ENCODE measurements at regions not wholly inside any gene's neighbourhood (a gene's known extent, or its start where the extent isn't known, plus 50 kb on each side); places are given as distances from the start of the nearest gene placed in this dataset.

DNA sequence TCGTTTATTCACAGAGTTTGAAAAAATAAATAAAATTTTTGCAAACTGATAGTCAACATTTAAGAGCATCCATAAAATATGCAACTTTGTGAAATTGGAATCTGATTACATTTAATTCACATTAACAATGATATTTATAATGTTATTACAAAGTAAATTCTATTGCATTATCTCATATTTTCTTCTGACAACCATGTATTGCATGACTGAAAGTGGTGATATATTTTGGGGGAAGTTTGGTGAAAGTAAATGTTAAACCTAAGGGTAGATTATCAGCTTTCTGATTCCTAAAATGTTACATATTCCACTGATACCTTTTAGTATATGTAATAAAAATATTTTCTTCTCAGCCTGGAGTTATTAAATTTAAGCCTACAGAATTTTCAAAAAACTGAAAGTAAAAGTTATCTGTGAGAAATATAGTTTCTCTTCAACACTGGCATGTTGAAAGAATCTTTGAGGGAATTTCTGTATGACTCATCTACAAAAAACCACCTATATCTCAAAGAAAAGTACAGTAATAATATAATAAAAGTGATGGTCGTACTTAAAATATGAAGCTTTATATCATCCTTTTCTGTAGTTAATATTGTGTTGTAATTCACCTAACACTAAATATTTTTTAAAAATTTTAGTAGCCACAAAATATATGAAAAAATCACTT lies 1179.6 kb upstream of the PCDH7 start:
- Histone ChIP-seq H3K4me2 (no peak overlapping the region), H3K4me1 (ENCODE audit: insufficient read depth) (no peaks in the 10 kb centered on the region), H3K9me3 (ENCODE audit: low read depth) (no peaks in the 10 kb centered on the region), H3K36me3 (replicated peaks; ENCODE audit: insufficient read depth, low read depth) (no peaks in the 10 kb centered on the region), H3K9me2 (replicated peaks; ENCODE audit: insufficient read depth) (no peaks in the 10 kb centered on the region), H4K20me1 (ENCODE audit: insufficient read depth, poor library complexity, severe bottlenecking) (no peaks in the 10 kb centered on the region), H2AFZ (no peak overlapping the region), H3K27ac (no peak overlapping the region), H3K4me3 (no peak overlapping the region), H3K79me2 (no peaks in the 10 kb centered on the region), H3K27me3 (no peaks in the 10 kb centered on the region)
- no peak for DNase-seq (ENCODE audit: low spot score)
- WGBS (ENCODE audit: low lambda C conversion rate, missing lambda C conversion rate) = 82% methylated on average over 2 of the region's 2 CpGs
- TF ChIP-seq, protein P1, sequence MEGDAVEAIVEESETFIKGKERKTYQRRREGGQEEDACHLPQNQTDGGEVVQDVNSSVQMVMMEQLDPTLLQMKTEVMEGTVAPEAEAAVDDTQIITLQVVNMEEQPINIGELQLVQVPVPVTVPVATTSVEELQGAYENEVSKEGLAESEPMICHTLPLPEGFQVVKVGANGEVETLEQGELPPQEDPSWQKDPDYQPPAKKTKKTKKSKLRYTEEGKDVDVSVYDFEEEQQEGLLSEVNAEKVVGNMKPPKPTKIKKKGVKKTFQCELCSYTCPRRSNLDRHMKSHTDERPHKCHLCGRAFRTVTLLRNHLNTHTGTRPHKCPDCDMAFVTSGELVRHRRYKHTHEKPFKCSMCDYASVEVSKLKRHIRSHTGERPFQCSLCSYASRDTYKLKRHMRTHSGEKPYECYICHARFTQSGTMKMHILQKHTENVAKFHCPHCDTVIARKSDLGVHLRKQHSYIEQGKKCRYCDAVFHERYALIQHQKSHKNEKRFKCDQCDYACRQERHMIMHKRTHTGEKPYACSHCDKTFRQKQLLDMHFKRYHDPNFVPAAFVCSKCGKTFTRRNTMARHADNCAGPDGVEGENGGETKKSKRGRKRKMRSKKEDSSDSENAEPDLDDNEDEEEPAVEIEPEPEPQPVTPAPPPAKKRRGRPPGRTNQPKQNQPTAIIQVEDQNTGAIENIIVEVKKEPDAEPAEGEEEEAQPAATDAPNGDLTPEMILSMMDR (IDR thresholded peaks at IDR 0.05; ENCODE audit: poor library complexity) = no peak
- no peak for TF ChIP-seq EZH2phosphoT487 (IDR thresholded peaks at IDR 0.05; ENCODE audit: low read depth, severe bottlenecking, unreplicated experiment)

DNA sequence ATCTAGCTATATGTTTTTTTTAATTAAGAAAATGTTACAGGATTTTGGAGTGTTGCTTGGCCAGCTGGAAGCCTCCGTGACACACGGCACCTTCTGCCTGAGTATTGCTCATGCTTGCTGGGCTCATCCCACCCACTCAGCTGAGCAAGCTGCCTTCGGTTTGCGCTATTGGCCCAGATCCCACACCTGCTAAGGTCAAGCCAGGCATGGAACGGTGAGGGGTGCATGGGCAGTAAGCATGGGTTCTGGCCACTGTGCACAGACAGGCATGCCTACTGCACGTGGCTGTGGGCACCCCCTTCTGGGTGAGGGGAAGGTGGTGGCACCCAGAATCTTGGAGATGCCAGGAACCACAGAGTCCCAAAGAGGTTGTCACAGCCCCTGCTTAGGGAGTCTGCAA lies 1178.4 kb upstream of the PCDH7 start:
- Histone ChIP-seq H3K27me3 (no peaks in the 10 kb centered on the region), H4K20me1 (ENCODE audit: insufficient read depth, poor library complexity, severe bottlenecking) (no peaks in the 10 kb centered on the region), H3K9me3 (ENCODE audit: low read depth) (no peaks in the 10 kb centered on the region), H2AFZ (no peak overlapping the region), H3K4me1 (ENCODE audit: insufficient read depth) (no peaks in the 10 kb centered on the region), H3K9me2 (replicated peaks; ENCODE audit: insufficient read depth) (no peaks in the 10 kb centered on the region), H3K4me3 (no peak overlapping the region), H3K4me2 (no peak overlapping the region), H3K27ac (no peak overlapping the region), H3K36me3 (replicated peaks; ENCODE audit: insufficient read depth, low read depth) (no peaks in the 10 kb centered on the region), H3K79me2 (no peaks in the 10 kb centered on the region)
- no peak for DNase-seq (ENCODE audit: low spot score)
- 95% methylated on average over 6 of the region's 6 CpGs for WGBS (ENCODE audit: low lambda C conversion rate, missing lambda C conversion rate)
- no peak for TF ChIP-seq EZH2 (IDR thresholded peaks at IDR 0.05; ENCODE audit: borderline replicate concordance)
- TF ChIP-seq, protein P1 (IDR thresholded peaks at IDR 0.05; ENCODE audit: poor library complexity) = no peak
- TF ChIP-seq EZH2phosphoT487 (IDR thresholded peaks at IDR 0.05; ENCODE audit: low read depth, severe bottlenecking, unreplicated experiment) = no peak

DNA sequence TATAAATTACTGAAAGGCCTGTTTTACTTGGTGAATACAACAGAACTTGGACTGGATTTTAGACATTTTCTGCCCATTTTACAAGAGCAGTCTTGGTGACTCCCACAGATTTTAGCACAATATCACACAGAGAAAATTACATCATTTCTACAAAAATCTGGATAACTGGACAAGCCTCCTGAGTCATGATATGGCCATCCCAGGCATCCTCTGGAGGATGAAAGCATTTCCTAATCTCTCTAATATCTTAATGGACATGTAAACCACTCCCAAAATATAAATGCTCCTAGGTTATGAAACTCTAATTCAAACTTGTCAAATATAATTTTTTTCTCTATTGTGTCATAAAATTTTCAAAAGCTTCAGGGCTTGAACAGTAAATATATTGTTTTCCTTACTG lies 1170.8 kb upstream of the PCDH7 start:
- H3K9me3 ChIP-seq (ENCODE audit: low read depth) = no peaks in the 10 kb centered on the region
- H3K27ac ChIP-seq = no peak overlapping the region
- no peak overlapping the region for H2AFZ ChIP-seq

DNA sequence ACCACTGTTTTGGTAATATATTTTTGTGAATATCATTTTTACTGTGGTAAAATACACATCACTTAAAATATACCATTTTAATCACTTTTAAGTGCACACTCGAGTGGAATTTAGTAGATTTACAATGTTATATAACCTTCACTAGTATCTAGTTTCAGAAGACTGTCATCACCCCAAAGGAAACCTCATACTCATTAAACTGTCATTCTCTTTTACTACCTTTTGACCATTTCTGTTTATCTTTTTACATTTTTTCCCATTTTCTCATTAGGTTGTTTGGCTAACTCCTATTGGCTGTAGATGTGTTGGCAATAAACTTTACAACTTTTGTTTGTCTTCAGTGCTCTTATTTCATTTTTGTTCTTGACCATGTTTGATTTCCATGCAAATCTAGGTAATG lies 1168.3 kb upstream of the PCDH7 start:
- no peak overlapping the region for H3K27ac ChIP-seq
- H3K4me2 ChIP-seq = no peak overlapping the region
- DNase-seq (ENCODE audit: low spot score) = no peak
- H3K79me2 ChIP-seq = no peaks in the 10 kb centered on the region
- no peaks in the 10 kb centered on the region for H3K9me3 ChIP-seq (ENCODE audit: low read depth)
- no peaks in the 10 kb centered on the region for H3K9me2 ChIP-seq (replicated peaks; ENCODE audit: insufficient read depth)
- H4K20me1 ChIP-seq (ENCODE audit: insufficient read depth, poor library complexity, severe bottlenecking) = no peaks in the 10 kb centered on the region
- H2AFZ ChIP-seq = no peak overlapping the region
- TF ChIP-seq EZH2phosphoT487 (IDR thresholded peaks at IDR 0.05; ENCODE audit: low read depth, severe bottlenecking, unreplicated experiment) (no peak), EZH2 (IDR thresholded peaks at IDR 0.05; ENCODE audit: borderline replicate concordance) (no peak)
- TF ChIP-seq, protein P1 (IDR thresholded peaks at IDR 0.05; ENCODE audit: poor library complexity) = no peak
- no peaks in the 10 kb centered on the region for H3K36me3 ChIP-seq (replicated peaks; ENCODE audit: insufficient read depth, low read depth)
- no peaks in the 10 kb centered on the region for H3K27me3 ChIP-seq
- H3K4me1 ChIP-seq (ENCODE audit: insufficient read depth) = peaks cover 3% of the 10 kb centered on the region
- 50% methylated on average over 1 of the region's 1 CpG for WGBS (ENCODE audit: low lambda C conversion rate, missing lambda C conversion rate)
- no peak overlapping the region for H3K4me3 ChIP-seq

More for the DNA sequence above, 1170.8 kb upstream of the PCDH7 start:
- Histone ChIP-seq H3K4me1 (ENCODE audit: insufficient read depth) (peaks cover 3% of the 10 kb centered on the region), H3K9me2 (replicated peaks; ENCODE audit: insufficient read depth) (no peaks in the 10 kb centered on the region), H4K20me1 (ENCODE audit: insufficient read depth, poor library complexity, severe bottlenecking) (no peaks in the 10 kb centered on the region), H3K27me3 (no peaks in the 10 kb centered on the region), H3K4me2 (no peak overlapping the region), H3K4me3 (no peak overlapping the region), H3K79me2 (no peaks in the 10 kb centered on the region), H3K36me3 (replicated peaks; ENCODE audit: insufficient read depth, low read depth) (no peaks in the 10 kb centered on the region)
- TF ChIP-seq EZH2phosphoT487 (IDR thresholded peaks at IDR 0.05; ENCODE audit: low read depth, severe bottlenecking, unreplicated experiment) = no peak
- DNase-seq (ENCODE audit: low spot score) = no peak

All from hepatocyte (in vitro differentiated cells).